Retinal pigment epithelial cell (primary cell): ENCODE measurements at regions not wholly inside any gene's neighbourhood (a gene's known extent, or its start where the extent isn't known, plus 50 kb on each side); places are given as distances from the start of the nearest gene placed in this dataset.

Experiments
- DNase-seq: peaks from one replicate; pipeline ENCODE4 v3.0.0-alpha.2; 2010; ENCODE audit warnings: low read depth
- H3K4me3 ChIP-seq: 2 replicates; pipeline ENCODE4 v1.5.1; 2011; ENCODE audit warnings: mild to moderate bottlenecking, low read length, control low read depth, moderate library complexity
- CTCF ChIP-seq: conservative IDR thresholded peaks from 2 replicates; pipeline ENCODE4 v1.5.1; 2011; ENCODE audit warnings: low read depth, low read length, control low read depth, inconsistent platforms

GRCh38 chr6:138716971-138717665 lies 56.5 kb upstream of the CCDC28A start:
- DNase-seq: no peak

GRCh38 chr6:138719011-138719635 lies 54.4 kb upstream of the CCDC28A start:
- no peak for DNase-seq
- H3K4me3 ChIP-seq: no peak overlapping the region
- no peak for TF ChIP-seq CTCF

More at GRCh38 chr6:138716971-138717665, 56.5 kb upstream of the CCDC28A start:
- no peak for TF ChIP-seq CTCF
- H3K4me3 ChIP-seq: no peak overlapping the region

GRCh38 chr6:138719744-138720143 lies 53.8 kb upstream of the CCDC28A start:
- H3K4me3 ChIP-seq: no peak overlapping the region
- DNase-seq: no peak
- TF ChIP-seq CTCF: no peak

- no peak for TF ChIP-seq CTCF
- no peak overlapping the region for H3K4me3 ChIP-seq
- DNase-seq: no peak
Observed at GRCh38 chr6:138722425-138723371, 50.9 kb upstream of the CCDC28A start.
